Ishikawa (cell line): ENCODE measurements at regions not wholly inside any gene's neighbourhood (a gene's known extent, or its start where the extent isn't known, plus 50 kb on each side); places are given as distances from the start of the nearest gene placed in this dataset.

Experiments
- CEBPB ChIP-seq: IDR thresholded peaks from 2 replicates; pipeline ENCODE4 v1.6.1; 2012
- CREB1 ChIP-seq: IDR thresholded peaks from 2 replicates; pipeline ENCODE4 v1.6.1; 2012; ENCODE audit warnings: low read depth
- EGR1 ChIP-seq: IDR thresholded peaks from 2 replicates; pipeline ENCODE4 v1.6.1; 2012
- EP300 ChIP-seq: IDR thresholded peaks from 2 replicates; pipeline ENCODE4 v1.6.1; 2012; ENCODE audit warnings: borderline replicate concordance
- FOXM1 ChIP-seq: IDR thresholded peaks from 2 replicates; pipeline ENCODE4 v1.6.1; 2012; ENCODE audit warnings: low read depth, borderline replicate concordance
- MAX ChIP-seq: IDR thresholded peaks from 2 replicates; pipeline ENCODE4 v1.6.1; 2012
- NFIC ChIP-seq: IDR thresholded peaks from 2 replicates; pipeline ENCODE4 v1.6.1; 2012
- RAD21 ChIP-seq: IDR thresholded peaks from 2 replicates; pipeline ENCODE4 v1.6.1; 2012; ENCODE audit warnings: low read depth
- REST ChIP-seq: IDR thresholded peaks from 2 replicates; pipeline ENCODE4 v1.6.1; 2012; ENCODE audit warnings: low read depth, mild to moderate bottlenecking
- TAF1 ChIP-seq: IDR thresholded peaks from 2 replicates; pipeline ENCODE4 v1.6.1; 2012; ENCODE audit warnings: low read depth, mild to moderate bottlenecking
- TCF12 ChIP-seq: IDR thresholded peaks from 2 replicates; pipeline ENCODE4 v1.6.1; 2012; ENCODE audit warnings: low read depth
- TEAD4 ChIP-seq: IDR thresholded peaks from 2 replicates; pipeline ENCODE4 v1.6.1; 2012
- USF1 ChIP-seq: IDR thresholded peaks from 2 replicates; pipeline ENCODE4 v1.6.1; 2012
- YY1 ChIP-seq: IDR thresholded peaks from 2 replicates; pipeline ENCODE4 v1.6.1; 2012; ENCODE audit warnings: low read depth
- ZBTB7A ChIP-seq: IDR thresholded peaks from 2 replicates; pipeline ENCODE4 v1.6.1; 2012; ENCODE audit warnings: low read depth

- TF ChIP-seq ZBTB7A (no peak), TCF12 (no peak), NFIC (no peak), YY1 (no peak), REST (no peak), USF1 (no peak), MAX (no peak), EP300 (no peak), TEAD4 (no peak), RAD21 (no peak), FOXM1 (no peak), EGR1 (no peak), TAF1 (no peak), CREB1 (no peak), CEBPB (no peak)
Measured at GRCh38 chr2:146913476-146913875, 931.4 kb upstream of the ACVR2A start.

- TF ChIP-seq REST (no peak), NFIC (no peak), YY1 (no peak), EGR1 (no peak), MAX (no peak), USF1 (no peak), TEAD4 (no peak), TAF1 (no peak)
Measured at GRCh38 chr2:146912536-146912935, 932.3 kb upstream of the ACVR2A start.

- no peak for TF ChIP-seq TAF1
- no peak for TF ChIP-seq ZBTB7A
- no peak for TF ChIP-seq TEAD4
- TF ChIP-seq EGR1, result no peak
- no peak for TF ChIP-seq REST
- TF ChIP-seq RAD21, result no peak
Measured at GRCh38 chr2:146908776-146909175, 936.1 kb upstream of the ACVR2A start.

GRCh38 chr2:146898083-146898482, 946.7 kb upstream of the ACVR2A start:
- no peak for TF ChIP-seq USF1
- no peak for TF ChIP-seq ZBTB7A
- no peak for TF ChIP-seq EP300
- TF ChIP-seq CEBPB, result no peak
- TF ChIP-seq TEAD4, result no peak
- TF ChIP-seq NFIC, result no peak

GRCh38 chr2:146894514-146894913, 950.3 kb upstream of the ACVR2A start:
- TF ChIP-seq MAX, result no peak
- no peak for TF ChIP-seq REST
- no peak for TF ChIP-seq YY1
- no peak for TF ChIP-seq TEAD4
